C4-2B (cell line): ENCODE measurements at regions not wholly inside any gene's neighbourhood (a gene's known extent, or its start where the extent isn't known, plus 50 kb on each side); places are given as distances from the start of the nearest gene placed in this dataset.

Experiments
- H3K27ac ChIP-seq: fragments of 450-650 bp; 2 replicates; pipeline ENCODE4 v1.5.1; 2017
- CTCF ChIP-seq: fragments of 450-650 bp; conservative IDR thresholded peaks from 2 replicates; pipeline ENCODE4 v1.5.1; 2017; ENCODE audit warnings: mild to moderate bottlenecking
- ZFX ChIP-seq: fragments of 450-650 bp; IDR thresholded peaks from 2 replicates; pipeline ENCODE4 v1.6.1; 2017

- TF ChIP-seq CTCF: no peak
- TF ChIP-seq ZFX: no peak
- no peak overlapping the region for H3K27ac ChIP-seq
Observed at GRCh38 chr9:90021216-90021906, 416.5 kb downstream of the GADD45G start.

GRCh38 chr9:90022474-90022873 is 417.7 kb downstream of the GADD45G start:
- H3K27ac ChIP-seq: no peak overlapping the region
- TF ChIP-seq CTCF (no peak), ZFX (no peak)

GRCh38 chr9:90023861-90024260 is 419.0 kb downstream of the GADD45G start:
- H3K27ac ChIP-seq: no peak overlapping the region
- TF ChIP-seq CTCF: no peak
- no peak for TF ChIP-seq ZFX

GRCh38 chr9:90024409-90024808 is 419.6 kb downstream of the GADD45G start:
- no peak overlapping the region for H3K27ac ChIP-seq
- TF ChIP-seq ZFX: no peak
- no peak for TF ChIP-seq CTCF

- TF ChIP-seq ZFX (no peak), CTCF (no peak)
Observed at GRCh38 chr9:90024823-90025222, 420.0 kb downstream of the GADD45G start.

GRCh38 chr9:90025816-90026215 is 421.0 kb downstream of the GADD45G start:
- no peak overlapping the region for H3K27ac ChIP-seq
- TF ChIP-seq CTCF (no peak), ZFX (no peak)

More at GRCh38 chr9:90024823-90025222, 420.0 kb downstream of the GADD45G start:
- H3K27ac ChIP-seq: no peak overlapping the region

- H3K27ac ChIP-seq: no peak overlapping the region
- TF ChIP-seq CTCF (no peak), ZFX (no peak)
Observed at GRCh38 chr9:90027296-90027790, 422.5 kb downstream of the GADD45G start.
